Ramos (cell line): ENCODE measurements at regions not wholly inside any gene's neighbourhood (a gene's known extent, or its start where the extent isn't known, plus 50 kb on each side); places are given as distances from the start of the nearest gene placed in this dataset.

Experiments
- in situ Hi-C: fragments of 300-500 bp; cut with MboI; formaldehyde crosslinking; loops from one replicate; pipeline ENCODE4 v1.14.3; 2022; ENCODE audit warnings: low sequenced_read_pairs; ENCODE audit not compliant: unreplicated experiment

DNA sequence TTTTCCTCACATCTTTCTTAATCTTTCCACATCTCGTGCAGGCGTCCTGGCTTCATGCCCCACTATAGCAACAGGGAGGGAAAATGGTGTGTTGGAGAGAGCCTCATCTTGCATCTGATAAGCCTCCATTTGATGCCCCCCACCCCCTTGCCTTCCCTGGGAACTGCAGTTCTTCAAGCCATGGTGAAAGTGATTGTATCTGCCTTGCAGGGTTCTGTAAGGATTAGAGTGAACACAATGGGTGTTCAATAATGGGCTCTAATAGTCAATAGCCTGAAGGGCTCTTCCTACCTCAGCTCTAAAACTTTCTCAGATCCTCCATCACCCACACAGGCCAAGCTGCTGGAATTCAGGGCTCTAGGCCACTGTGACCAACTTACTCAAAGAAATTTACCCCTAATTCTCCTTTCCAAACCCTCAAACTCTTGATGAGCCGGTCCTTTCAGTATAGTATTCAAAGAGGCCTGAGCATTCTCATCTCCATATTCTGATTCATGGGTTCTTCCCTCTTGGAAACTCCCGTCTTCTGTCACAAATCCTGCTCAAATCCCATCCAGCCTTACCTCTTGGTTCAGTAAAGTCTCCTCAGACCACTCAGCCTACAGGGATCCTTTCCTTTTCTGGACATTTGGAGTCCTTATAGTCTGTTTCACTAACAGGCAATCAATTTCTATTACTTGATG, 128.3 kb upstream of the TRIM2 start:
- in situ Hi-C loops = loop anchor here (25.0 kb wide), 1 partner anchor 239 kb away; no protein-coding TSS in a partner anchor

DNA sequence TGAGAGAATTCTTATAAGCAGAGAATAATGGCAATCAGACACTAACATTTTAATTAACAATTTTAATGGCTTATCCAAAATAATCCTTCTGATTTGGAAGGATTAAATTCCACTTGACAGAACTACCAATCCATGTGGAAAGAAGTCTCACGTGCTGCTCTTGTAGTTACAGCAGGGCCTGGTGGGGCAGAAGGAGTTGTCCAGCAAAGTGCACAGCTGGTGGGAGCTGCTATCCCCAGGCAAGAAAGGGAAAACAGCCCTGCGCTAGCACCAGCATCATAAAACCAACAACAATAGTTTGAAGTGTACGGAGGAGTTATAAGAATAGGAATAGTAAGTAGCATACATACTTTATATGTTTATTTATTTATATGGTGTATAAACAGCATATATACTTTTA, 127.4 kb upstream of the TRIM2 start:
- in situ Hi-C loops = loop anchor here (25.0 kb wide), 1 partner anchor 240 kb away; no protein-coding TSS in a partner anchor

DNA sequence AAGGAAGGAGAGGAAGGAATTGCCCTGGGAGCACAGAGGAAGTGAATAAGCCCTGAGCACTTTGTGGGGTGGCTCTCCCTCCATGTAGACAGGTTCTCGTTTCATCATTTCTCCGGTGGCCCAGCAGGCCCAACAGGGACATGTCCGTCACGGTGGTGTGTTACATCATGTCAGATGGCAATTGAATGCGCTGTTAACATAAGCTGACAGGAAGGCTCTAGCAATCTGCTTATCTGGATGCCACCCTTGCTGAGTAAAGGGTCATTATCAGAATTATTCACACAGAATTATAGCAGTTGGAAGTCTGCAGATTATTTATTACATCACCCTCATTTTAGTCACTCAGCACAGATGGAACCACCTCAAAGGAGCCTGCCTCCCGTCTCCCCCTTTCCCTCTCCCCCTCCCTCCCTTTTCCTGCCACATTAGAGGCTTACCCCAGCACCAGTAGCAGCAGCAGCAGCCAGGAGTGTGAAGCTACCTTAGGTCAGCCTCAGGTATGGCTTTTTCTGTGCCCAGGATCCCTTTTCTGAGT, 124.3 kb upstream of the TRIM2 start:
- in situ Hi-C loops = loop anchor here (25.0 kb wide), 1 partner anchor 243 kb away; no protein-coding TSS in a partner anchor

DNA sequence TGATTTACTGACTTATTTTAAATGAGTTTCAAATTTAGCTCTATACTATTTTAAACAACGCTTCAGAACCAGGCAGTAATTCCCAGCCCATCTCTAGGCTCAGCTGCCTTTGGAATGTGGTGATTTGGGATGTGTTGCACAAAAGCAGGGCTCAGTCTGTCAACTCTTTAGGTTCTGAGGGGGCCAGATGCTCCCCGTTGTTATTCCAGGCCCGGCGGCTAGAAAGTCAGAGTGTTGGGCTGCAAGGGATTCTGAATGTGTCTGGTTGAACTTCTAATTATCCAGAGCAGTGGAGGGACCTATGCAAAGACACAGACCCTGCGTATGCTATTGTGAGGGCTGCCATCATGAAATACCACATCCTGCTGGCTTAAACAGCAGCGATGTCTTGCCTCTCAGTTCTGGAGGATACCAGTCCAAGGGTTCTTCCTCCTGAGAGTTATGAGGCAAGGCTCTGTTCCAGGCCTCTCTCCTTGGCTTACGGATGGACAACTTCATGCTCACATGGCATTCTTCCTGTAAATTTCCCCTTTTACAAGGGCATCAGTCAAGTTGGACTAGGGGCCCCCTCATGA, 123.2 kb upstream of the TRIM2 start:
- in situ Hi-C loops = loop anchor here (25.0 kb wide), 1 partner anchor 244 kb away; no protein-coding TSS in a partner anchor

DNA sequence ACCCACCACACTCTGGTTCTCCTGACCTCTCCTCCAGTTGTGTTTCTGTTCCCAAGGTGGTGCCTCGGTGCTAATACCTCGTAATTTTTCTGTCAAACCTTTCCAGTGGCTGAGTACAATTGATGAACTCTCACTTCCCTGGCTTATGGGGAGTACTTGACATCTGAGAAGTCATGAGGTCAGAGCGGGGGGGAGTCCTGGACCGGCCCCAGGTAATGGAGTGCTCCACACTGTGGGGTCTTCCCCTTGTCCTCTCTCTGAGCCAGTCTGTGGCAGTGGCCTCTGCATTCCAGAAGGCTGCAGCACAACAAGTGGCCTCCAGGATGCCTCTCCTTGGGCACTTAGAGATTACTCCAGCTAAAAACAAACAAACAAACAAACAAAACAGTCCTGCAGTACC, 122.5 kb upstream of the TRIM2 start:
- in situ Hi-C loops = loop anchor here (25.0 kb wide), 1 partner anchor 244 kb away; no protein-coding TSS in a partner anchor

DNA sequence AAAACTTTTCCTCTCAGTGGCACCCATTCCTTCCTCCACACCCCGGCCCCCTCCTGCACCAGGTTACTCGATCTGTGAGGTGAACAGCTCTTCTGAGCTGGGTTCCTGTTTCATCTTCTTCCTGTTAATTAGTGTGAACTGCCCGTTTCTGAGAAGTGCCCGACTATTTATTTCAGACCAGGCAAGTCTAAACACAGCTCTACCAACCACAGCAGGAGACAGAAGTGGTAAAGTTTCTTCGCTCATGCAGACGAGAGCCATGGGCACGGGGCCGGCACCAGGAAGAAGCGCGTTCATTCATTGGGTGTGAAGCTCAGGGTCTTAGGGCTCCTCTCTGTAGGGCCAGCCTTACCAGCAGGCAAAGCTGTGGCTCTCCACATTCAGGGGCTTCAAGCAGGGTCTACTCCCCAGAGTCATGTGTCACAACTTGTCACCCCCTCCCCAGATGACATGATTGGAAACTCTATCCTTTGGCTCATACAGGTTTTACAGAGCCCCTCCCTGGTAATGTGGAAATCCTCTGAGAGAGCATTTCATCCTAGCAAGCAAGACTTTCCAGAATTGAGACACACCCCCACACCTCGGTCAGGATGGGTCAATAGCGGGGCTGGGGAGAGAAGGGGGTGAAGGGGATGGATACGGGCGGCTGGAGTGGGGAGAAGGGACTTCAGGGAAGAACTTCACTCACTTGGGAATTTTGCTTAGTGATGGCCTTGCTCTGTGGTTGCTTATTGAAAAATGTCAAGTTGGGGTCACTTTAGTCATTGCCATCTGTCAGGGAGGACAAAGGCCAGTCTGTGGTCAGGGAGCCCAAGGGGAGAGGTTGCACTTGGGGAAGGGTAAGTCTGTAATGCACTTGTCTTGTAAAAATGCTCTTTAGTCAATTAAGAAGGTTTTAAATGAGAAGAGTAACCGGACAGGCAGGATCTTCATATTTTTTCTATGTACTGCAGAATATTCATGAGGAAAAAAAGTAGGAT, 121.6 kb upstream of the TRIM2 start:
- in situ Hi-C loops = loop anchor here (25.0 kb wide), 1 partner anchor 245 kb away; no protein-coding TSS in a partner anchor

DNA sequence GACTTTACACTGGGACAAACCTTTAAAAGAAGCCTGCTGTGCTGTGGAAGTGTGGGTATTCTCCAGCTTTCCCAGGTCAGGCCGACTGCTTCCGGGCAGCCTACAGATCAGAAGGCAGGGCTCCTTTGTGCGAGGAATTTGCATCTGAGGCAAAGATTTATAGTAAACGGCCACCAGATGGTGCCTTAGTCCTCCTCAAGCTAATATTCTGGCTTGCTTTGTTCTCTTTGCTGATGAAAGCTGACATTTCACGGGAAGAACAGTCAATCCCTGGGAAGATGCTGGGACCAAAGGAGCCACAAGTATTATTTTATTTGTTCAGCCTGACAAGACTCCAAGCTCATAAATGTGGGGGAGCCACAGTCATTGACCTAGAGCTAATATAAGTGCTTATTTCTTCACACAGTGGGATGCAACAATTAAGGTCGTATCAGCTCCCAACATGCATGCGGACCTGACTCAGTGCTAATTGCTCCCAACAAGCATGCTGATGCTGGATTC, 120.7 kb upstream of the TRIM2 start:
- in situ Hi-C loops = loop anchor here (25.0 kb wide), 1 partner anchor 246 kb away; no protein-coding TSS in a partner anchor

DNA sequence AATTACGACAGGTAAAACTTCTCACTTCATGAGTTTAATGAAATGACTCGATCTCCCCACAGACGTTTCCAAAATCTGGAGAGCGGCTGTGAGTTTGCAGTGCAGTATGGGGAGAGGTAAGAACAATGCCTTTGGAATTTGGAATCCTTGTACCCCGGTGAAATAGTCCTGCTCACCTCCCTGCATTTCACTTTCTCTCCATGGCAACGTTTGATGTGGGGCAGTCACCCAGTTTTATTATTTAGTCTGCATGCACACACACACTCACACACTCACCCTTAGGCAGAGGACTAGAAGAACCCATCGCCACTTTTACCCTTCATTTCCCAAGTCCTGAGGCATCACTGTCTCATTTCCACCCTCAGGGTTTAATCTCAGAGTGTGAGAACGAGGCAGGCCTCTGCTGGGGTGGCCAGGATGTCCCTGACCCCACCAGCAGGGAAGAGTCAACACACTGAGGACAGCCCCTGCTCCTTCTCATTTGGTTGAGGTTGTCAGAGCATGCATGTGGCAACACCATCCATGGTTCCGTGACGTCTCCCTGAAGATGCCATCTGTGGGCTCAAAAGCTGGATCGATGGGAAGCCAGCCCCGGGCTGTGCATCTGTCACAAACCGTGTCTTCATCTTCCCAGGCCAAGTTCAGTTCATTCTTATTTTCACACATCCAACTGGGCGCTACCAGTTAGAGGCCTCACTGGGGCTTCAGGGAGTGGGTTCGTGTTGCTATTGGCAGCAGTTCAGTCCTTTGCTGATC, 119.8 kb upstream of the TRIM2 start:
- in situ Hi-C loops = loop anchor here (25.0 kb wide), 1 partner anchor 247 kb away; no protein-coding TSS in a partner anchor

DNA sequence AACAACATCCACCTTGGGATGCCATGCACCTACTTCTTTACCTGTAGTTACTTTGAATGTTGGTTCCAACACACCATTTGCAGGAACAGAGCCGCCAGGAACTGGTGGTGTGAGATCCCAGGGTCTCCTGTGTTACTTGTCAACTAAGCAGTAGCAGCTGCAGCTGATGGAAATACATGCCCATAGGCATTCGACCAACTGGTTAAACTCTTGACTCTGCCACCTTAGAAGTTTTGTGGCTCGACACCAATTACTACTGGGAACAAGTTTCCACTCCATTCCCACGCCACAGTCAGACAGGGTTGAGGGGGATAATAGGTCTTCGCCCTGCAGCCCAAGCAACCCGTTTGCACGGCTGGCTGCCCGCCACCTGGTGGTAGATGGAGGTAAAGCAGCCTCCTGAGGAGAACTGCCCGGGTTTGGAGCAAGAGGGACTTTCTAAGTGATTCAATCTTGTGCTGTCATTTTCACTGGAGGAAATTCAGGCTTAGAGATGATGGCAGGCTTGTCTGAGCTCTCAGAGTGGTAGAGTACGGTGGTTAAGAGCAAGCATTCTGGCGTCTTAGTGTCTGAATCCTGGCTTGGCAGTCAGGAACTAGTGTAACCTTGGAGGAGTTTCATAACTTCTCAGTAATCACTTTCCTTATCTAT, 119.1 kb upstream of the TRIM2 start:
- in situ Hi-C loops = loop anchor here (25.0 kb wide), 1 partner anchor 248 kb away; no protein-coding TSS in a partner anchor

DNA sequence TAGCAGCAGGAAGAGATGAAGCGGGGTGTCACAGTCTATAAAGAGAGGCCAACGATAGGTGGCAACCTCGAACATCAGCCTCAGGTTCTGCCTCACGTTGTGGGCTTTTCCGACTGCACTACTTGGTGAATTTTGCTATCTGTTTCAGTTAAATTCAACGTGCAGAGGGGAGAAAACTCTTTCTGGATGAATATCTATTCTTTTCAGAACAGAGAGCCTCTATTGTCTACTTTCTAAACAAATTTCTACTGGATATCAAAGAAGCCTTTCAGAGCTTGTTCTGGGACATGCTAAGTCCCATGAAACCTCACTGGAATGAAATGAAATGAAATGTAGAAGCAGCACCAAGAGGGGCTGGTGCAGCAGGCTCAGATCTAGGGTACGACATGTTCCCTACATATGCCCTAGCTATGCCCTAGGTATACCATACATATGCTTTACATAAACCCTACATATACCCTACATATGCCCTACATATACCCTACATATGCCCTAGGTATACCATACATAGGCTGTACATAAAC, 116.5 kb upstream of the TRIM2 start:
- in situ Hi-C loops = loop anchor here (25.0 kb wide), 1 partner anchor 250 kb away; no protein-coding TSS in a partner anchor

DNA sequence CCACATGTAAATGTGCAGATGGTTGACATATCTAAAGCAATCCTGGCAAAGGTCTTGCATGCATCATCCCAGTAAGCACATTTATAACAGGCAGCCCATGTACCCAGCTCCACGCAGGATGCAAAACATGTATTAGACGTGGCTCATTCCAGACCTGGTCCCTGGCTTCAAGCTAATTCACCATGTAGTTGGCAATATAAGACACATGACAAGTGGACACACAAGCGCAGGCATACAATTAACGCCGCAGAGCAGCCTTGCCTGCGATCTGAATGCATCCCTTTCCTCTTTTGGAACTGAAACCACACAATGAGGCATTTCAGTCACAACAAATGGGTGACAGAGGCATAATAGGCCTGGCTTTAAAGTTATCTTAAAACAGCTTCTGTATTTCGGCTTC, 114.5 kb upstream of the TRIM2 start:
- in situ Hi-C loops = loop anchor here (25.0 kb wide), 1 partner anchor 252 kb away; no protein-coding TSS in a partner anchor

DNA sequence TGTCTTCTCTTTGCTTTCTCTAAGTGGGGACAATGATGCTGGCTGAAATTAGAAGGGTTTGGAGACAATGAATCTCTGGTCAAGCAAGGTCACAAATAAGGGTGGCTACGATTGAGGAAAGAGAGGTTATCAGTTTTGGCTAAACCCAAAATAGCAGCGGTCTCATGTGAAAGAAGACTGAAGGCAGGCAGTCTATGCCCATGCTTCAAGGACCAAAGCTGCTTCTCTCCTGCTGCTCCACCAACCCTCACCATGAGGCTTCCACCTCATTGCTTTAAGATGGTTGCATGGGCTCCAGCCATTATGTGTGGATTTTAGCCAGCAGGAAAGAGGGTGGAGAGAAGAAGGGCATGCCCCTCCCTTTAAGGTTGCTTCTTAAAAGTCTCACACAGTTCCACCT, 114.1 kb upstream of the TRIM2 start:
- in situ Hi-C loops = loop anchor here (25.0 kb wide), 1 partner anchor 253 kb away; no protein-coding TSS in a partner anchor

DNA sequence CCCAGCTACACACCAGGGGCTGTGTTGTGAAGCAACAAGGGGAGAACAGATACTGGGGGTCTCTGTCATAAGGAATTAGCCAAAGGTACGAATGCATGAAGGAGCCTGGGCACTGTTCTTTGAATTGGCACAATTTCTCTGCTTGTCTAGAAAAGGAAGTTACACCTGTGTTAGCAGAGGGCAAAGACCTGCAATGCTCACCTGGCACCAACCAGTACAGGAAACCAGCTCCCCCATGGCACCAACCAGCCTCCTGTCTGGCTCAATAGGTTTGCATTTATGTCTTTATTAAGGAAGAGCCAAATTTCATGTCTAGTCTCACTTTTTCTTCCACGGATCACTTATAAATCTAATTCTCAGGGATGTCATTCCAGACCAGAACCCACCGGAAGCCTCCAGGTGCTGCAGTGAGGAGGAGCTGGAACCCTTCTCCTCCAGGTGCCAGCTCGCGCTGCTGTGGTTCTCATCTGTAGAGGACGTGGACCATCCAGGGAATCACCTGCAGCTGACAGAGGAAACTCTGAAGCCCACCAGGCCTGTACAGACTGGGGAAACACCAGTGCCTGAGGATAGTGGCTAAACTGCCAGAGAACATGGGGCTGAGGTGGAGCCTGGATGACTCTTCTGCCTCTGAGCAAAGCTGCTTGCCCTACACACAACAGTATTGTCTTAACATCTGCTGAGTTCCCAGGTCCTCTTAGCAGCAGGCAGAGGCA, 113.4 kb upstream of the TRIM2 start:
- in situ Hi-C loops = loop anchor here (25.0 kb wide), 1 partner anchor 254 kb away; no protein-coding TSS in a partner anchor

DNA sequence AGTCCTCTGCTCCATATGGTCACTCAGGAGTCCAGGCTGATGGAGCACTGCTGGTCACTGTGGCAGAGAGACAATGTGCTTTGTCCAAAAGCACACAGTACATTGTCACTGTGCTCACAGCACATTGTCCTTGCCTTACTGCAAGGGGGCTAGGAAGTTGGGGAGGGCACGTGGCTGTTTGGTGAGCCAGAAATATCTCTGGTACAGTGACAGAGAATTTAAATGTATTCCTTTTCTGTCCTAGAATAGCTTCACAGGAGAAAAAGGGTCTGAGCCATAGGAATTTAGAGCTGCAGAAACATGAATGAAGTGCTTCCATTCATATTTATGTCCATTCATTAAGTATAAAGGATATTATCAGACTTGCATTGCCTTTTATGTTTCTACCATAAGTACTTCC, 110.8 kb upstream of the TRIM2 start:
- in situ Hi-C loops = loop anchor here (25.0 kb wide), 1 partner anchor 256 kb away; no protein-coding TSS in a partner anchor

DNA sequence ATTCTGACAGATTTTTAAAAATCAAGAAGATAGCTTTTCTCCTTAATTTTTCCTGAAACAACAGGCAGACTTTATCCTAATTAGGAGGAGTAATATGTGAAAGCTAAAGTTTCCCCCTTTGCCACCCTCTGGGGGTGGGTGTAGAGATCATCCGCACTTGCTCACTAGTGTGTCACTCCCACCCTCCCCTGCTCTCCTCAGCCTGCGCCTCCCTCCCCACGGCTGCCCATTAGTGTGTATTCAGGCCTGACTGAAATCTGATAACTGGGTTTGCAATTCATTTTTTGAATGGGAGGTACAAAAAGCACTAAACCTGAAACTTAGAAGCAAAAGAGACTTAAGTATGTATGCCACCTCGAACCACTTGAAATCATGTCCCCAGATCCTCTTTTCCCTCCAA, 110.4 kb upstream of the TRIM2 start:
- in situ Hi-C loops = loop anchor here (25.0 kb wide), 1 partner anchor 257 kb away; no protein-coding TSS in a partner anchor

DNA sequence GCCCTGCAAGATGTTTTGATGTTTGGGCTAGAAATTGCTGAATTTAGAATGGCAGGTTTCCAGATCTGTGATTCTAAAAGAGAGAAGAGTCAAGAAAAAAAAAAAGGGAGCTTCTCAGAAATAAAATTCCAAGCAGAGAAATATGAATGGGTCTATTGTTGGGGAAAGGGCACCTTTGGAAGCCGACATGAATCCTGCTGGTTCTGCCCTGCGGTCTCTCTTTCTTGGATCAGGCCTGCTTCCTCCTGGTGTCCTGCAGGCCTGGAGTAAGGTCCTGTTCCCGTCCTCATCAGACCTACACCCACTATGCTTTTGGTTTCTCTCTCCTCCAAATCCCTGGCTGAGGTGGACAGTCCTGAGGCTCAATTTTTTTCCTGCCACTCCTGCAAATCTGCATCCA, 109.8 kb upstream of the TRIM2 start:
- in situ Hi-C loops = loop anchor here (25.0 kb wide), 1 partner anchor 257 kb away; no protein-coding TSS in a partner anchor

DNA sequence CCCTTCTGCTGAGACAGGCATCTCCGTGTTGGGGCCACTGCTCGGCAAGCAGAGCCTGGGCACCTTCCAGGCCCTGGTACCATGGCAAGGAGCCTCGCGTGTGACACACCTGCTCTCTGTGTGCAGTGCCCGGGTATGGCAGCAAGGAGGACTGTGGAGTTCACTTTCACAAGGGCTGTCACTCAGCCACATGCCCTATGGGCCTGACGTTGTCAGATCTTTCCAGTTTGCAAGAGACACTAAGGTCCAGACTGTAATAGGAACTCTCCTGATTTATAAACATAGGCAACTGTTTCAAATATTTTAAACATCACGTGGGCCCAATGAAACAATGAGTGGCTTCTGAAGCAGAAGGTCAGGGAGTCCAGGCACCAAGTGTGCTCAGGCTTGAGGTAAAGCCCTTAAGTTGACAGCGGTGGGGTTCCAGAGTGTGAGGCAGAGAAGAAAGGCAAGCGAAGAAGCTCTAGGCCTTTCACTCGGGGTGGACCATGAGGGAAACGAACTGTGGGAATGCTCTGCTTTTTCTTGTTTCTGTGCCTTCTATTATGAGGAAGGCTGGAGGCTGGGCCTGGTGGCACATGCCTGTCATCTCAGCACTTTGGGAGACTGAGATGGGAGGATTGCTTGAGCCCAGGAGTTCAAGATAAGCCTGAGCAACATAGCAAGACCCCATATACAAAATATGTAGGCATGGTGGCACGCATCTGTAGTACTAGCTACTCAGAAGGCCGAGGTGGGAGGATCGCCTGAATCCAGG, 108.6 kb upstream of the TRIM2 start:
- in situ Hi-C loops = loop anchor here (25.0 kb wide), 1 partner anchor 258 kb away; no protein-coding TSS in a partner anchor
